ENCODE measurements at regions not wholly inside any gene's neighbourhood (a gene's known extent, or its start where the extent isn't known, plus 50 kb on each side); places are given as distances from the start of the nearest gene placed in this dataset.
"Not testable (repeated sequence)": the region's sequence is repeated elsewhere in the genome, so short reads cannot be mapped to it uniquely, and the experiment has no call there.

GRCh38 chr1:198809247-198809646 is 170.4 kb downstream of the PTPRC start:
- no peak for DNase-seq

- no peak for DNase-seq
These were observed 172.6 kb downstream of the PTPRC start for GRCh38 chr1:198811449-198811848.

GRCh38 chr1:198823626-198824025 is 184.8 kb downstream of the PTPRC start:
- no peak for DNase-seq

- DNase-seq = no peak
These were observed 186.4 kb downstream of the PTPRC start for GRCh38 chr1:198825254-198825653.

- DNase-seq = no peak
These were observed 190.5 kb downstream of the PTPRC start for GRCh38 chr1:198829356-198829755.

- DNase-seq = no peak
These were observed 191.1 kb downstream of the PTPRC start for GRCh38 chr1:198829944-198830343.

GRCh38 chr1:198830412-198830811 is 191.6 kb downstream of the PTPRC start:
- DNase-seq = no peak

- no peak for DNase-seq
These were observed 195.1 kb downstream of the PTPRC start for GRCh38 chr1:198833706-198834503.

GRCh38 chr1:198837278-198838021 is 198.6 kb downstream of the PTPRC start:
- no peak for DNase-seq

- no peak for DNase-seq
These were observed 199.1 kb downstream of the PTPRC start for GRCh38 chr1:198838022-198838342.

- DNase-seq = no peak
These were observed 202.6 kb downstream of the PTPRC start for GRCh38 chr1:198841477-198841876.

- no peak for DNase-seq
These were observed 203.8 kb downstream of the PTPRC start for GRCh38 chr1:198842686-198843085.

- DNase-seq = peak; percentile 13
These were observed 206.4 kb downstream of the PTPRC start for GRCh38 chr1:198845271-198845670.

GRCh38 chr1:198845851-198846250 is 207.0 kb downstream of the PTPRC start:
- no peak for DNase-seq

GRCh38 chr1:198846556-198846955 is 207.7 kb downstream of the PTPRC start:
- DNase-seq = no peak

GRCh38 chr1:198848206-198848605 is 209.4 kb downstream of the PTPRC start:
- no peak for DNase-seq

GRCh38 chr1:198848649-198849048 is 209.8 kb downstream of the PTPRC start:
- DNase-seq = no peak

GRCh38 chr1:198849093-198849492 is 210.3 kb downstream of the PTPRC start:
- DNase-seq = no peak

- DNase-seq = no peak
These were observed 211.4 kb downstream of the PTPRC start for GRCh38 chr1:198850196-198850595.

- DNase-seq = not testable (repeated sequence)
These were observed 212.1 kb downstream of the PTPRC start for GRCh38 chr1:198850966-198851365.

- DNase-seq = no peak
These were observed 217.8 kb downstream of the PTPRC start for GRCh38 chr1:198856601-198857000.

GRCh38 chr1:198858033-198858432 is 219.2 kb downstream of the PTPRC start:
- DNase-seq = no peak

- DNase-seq = no peak
These were observed 221.5 kb downstream of the PTPRC start for GRCh38 chr1:198860371-198860770.

GRCh38 chr1:198861636-198862035 is 222.8 kb downstream of the PTPRC start:
- DNase-seq = no peak

- no peak for DNase-seq
These were observed 225.9 kb downstream of the PTPRC start for GRCh38 chr1:198864695-198865094.

Measured in midbrain (tissue), 1 donor.